DOHH2 (cell line): ENCODE measurements at regions not wholly inside any gene's neighbourhood (a gene's known extent, or its start where the extent isn't known, plus 50 kb on each side); places are given as distances from the start of the nearest gene placed in this dataset.

ENCODE experiments used
- H3F3A ChIP-seq: fragments of 200-600 bp; sonication (generic), shearing (Covaris generic); 2 replicates; pipeline ENCODE4 v1.6.0; 2016; ENCODE audit warnings: antibody characterized with exemption, mild to moderate bottlenecking; ENCODE audit not compliant: control insufficient read depth, insufficient read depth
- H3K27ac ChIP-seq: fragments of 200-600 bp; sonication (generic); 2 replicates; pipeline ENCODE4 v1.5.1; 2014; ENCODE audit warnings: low read depth, mild to moderate bottlenecking, low read length, moderate library complexity
- H3K27me3 ChIP-seq: fragments of 200-600 bp; sonication (generic); 2 replicates; pipeline ENCODE4 v1.6.1; 2014; ENCODE audit warnings: mild to moderate bottlenecking, low read length, mixed read lengths; ENCODE audit not compliant: control insufficient read depth
- H3K36me3 ChIP-seq: fragments of 200-600 bp; sonication (generic); 2 replicates; pipeline ENCODE4 v1.6.1; 2014; ENCODE audit warnings: mild to moderate bottlenecking, low read length, moderate library complexity, mixed read lengths; ENCODE audit not compliant: control insufficient read depth
- H3K4me1 ChIP-seq: fragments of 200-600 bp; sonication (generic); 2 replicates; pipeline ENCODE4 v1.6.1; 2014; ENCODE audit warnings: mild to moderate bottlenecking, low read length, mixed read lengths; ENCODE audit not compliant: control insufficient read depth
- H3K4me2 ChIP-seq: fragments of 200-600 bp; sonication (generic); 2 replicates; pipeline ENCODE4 v1.6.0; 2014; ENCODE audit warnings: mild to moderate bottlenecking, low read length, moderate library complexity
- H3K4me3 ChIP-seq: fragments of 200-600 bp; sonication (generic); 2 replicates; pipeline ENCODE4 v1.5.1; 2014; ENCODE audit warnings: mild to moderate bottlenecking, low read length, mixed read lengths
- H3K79me2 ChIP-seq: fragments of 200-600 bp; sonication (generic); 2 replicates; pipeline ENCODE4 v1.6.1; 2014; ENCODE audit warnings: mild to moderate bottlenecking, low read length, mixed read lengths; ENCODE audit not compliant: control insufficient read depth
- H3K9me2 ChIP-seq: fragments of 200-600 bp; sonication (generic); replicated peaks from 2 replicates; pipeline ENCODE4 v1.6.1; 2014; ENCODE audit warnings: mild to moderate bottlenecking, low read length, mixed read lengths; ENCODE audit not compliant: control insufficient read depth
- H3K9me3 ChIP-seq: fragments of 200-600 bp; sonication (generic); 2 replicates; pipeline ENCODE4 v1.6.1; 2014; ENCODE audit warnings: antibody characterized with exemption, low read length, mixed read lengths; ENCODE audit not compliant: control insufficient read depth, insufficient read depth
- H4K20me1 ChIP-seq: fragments of 200-600 bp; sonication (generic); 2 replicates; pipeline ENCODE4 v1.6.0; 2014; ENCODE audit warnings: low read depth, mild to moderate bottlenecking, antibody characterized with exemption, low read length, moderate library complexity; ENCODE audit not compliant: control insufficient read depth, insufficient read depth
- EZH2phosphoT487 ChIP-seq: fragments of 200-600 bp; sonication (generic); IDR thresholded peaks from 2 replicates; pipeline ENCODE4 v1.6.1; 2017; ENCODE audit warnings: borderline replicate concordance, mild to moderate bottlenecking, antibody characterized with exemption, low read length, moderate library complexity, mixed read lengths
- TF ChIP-seq, protein P1 (sequence below): fragments of 200-600 bp; sonication (generic); IDR thresholded peaks from one replicate; pipeline ENCODE4 v1.5.1; 2014; ENCODE audit warnings: antibody characterized with exemption, mild to moderate bottlenecking, low read depth, low read length; ENCODE audit not compliant: poor library complexity, severe bottlenecking

DNA sequence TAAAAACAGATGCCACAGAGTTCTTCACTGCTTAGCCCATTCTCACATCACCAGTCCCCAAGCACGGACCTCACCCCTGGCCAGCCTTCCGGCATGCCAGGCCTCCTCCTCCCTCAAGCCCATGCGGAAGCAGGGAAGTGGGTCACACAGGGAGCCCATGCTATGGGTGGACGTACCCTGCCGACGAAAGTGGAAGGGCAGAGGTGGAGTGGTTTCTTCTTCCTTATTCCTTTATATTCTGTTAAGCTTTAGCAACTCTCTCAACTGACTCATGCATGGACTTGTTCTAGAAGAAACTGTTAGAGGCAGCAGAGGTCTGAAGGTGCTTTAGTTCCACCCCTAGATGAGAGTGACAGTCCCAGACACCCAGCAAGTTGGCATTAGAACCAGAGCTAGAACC, 118.6 kb downstream of the LY86 start:
- no peaks in the 10 kb centered on the region for H3F3A ChIP-seq
- no peaks in the 10 kb centered on the region for H3K79me2 ChIP-seq
- H3K4me3 ChIP-seq: no peak overlapping the region
- TF ChIP-seq, protein P1, sequence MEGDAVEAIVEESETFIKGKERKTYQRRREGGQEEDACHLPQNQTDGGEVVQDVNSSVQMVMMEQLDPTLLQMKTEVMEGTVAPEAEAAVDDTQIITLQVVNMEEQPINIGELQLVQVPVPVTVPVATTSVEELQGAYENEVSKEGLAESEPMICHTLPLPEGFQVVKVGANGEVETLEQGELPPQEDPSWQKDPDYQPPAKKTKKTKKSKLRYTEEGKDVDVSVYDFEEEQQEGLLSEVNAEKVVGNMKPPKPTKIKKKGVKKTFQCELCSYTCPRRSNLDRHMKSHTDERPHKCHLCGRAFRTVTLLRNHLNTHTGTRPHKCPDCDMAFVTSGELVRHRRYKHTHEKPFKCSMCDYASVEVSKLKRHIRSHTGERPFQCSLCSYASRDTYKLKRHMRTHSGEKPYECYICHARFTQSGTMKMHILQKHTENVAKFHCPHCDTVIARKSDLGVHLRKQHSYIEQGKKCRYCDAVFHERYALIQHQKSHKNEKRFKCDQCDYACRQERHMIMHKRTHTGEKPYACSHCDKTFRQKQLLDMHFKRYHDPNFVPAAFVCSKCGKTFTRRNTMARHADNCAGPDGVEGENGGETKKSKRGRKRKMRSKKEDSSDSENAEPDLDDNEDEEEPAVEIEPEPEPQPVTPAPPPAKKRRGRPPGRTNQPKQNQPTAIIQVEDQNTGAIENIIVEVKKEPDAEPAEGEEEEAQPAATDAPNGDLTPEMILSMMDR: no peak
- no peak for TF ChIP-seq EZH2phosphoT487
- no peaks in the 10 kb centered on the region for H3K36me3 ChIP-seq
- H4K20me1 ChIP-seq: no peaks in the 10 kb centered on the region
- H3K9me3 ChIP-seq: no peaks in the 10 kb centered on the region
- no peak overlapping the region for H3K4me2 ChIP-seq
- peaks cover 10% of the 10 kb centered on the region for H3K4me1 ChIP-seq
- H3K27me3 ChIP-seq: peaks cover 42% of the 10 kb centered on the region
- H3K27ac ChIP-seq: no peak overlapping the region
- H3K9me2 ChIP-seq: no peaks in the 10 kb centered on the region

DNA sequence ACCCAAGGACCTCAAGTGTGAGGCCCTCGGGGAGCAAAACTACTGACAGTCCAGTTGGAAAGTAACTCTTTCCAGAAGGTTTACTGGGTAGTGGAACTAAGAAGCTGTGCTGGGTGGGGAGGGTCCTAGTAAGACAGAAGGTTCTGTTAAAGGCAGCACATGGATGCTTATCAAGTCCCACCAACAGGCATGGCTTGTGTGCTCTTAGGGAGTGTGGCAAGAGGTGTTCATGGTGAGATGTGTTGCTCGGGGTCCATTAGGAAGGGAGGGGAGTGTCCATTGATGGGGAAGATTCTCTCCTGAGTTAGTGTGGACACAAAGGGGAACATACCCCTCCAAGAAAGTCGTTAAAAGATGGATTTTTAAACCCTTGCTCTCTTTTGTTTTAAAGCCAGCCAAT, 120.6 kb downstream of the LY86 start:
- Histone ChIP-seq H3K27ac (no peak overlapping the region), H3K9me3 (no peaks in the 10 kb centered on the region), H3K9me2 (no peaks in the 10 kb centered on the region), H4K20me1 (no peaks in the 10 kb centered on the region), H3K4me1 (peaks cover 24% of the 10 kb centered on the region), H3F3A (no peaks in the 10 kb centered on the region), H3K4me3 (no peak overlapping the region), H3K79me2 (no peaks in the 10 kb centered on the region), H3K4me2 (no peak overlapping the region), H3K36me3 (no peaks in the 10 kb centered on the region), H3K27me3 (peaks cover 47% of the 10 kb centered on the region)
- TF ChIP-seq, protein P1: no peak
- no peak for TF ChIP-seq EZH2phosphoT487

DNA sequence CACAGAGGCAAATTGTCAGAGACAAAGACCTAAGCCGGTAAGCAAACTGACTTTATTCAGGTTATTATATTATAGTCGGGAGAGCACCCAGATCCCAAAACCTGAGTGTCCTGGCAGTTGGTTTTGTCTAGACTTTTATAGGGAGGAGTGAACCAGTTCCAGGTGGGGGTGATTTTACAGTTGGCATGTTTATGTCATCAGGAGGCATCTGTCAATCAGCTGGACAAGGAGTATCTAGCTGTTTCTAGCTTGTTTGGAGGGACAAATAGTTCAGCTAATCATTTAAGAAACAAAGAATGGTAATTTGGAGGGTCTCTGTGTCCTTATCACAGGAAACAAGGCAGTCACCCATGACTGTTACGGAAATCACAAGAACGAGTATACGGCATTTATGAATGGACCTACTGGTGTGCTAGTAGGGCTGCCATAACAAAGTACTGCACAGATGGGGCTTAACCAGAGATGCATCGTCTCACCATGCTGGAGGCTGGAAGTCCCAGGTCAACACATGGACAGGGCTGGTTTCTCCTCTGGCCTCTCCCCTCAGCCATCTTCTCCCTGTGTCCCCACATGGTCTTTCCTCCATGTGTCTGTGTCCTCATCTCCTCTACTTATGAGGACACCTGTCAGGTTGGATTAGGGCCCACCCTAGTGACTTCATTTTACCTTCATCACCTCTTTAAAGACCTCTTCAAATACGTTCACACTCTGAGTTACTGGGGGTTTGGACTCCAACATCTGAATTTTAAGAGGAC, 122.7 kb downstream of the LY86 start:
- Histone ChIP-seq H3K4me3 (peak overlapping the region; percentile 41), H3K9me2 (no peaks in the 10 kb centered on the region), H3K27me3 (peaks cover 41% of the 10 kb centered on the region), H3K36me3 (no peaks in the 10 kb centered on the region), H3K4me2 (peak overlapping the region; percentile 55), H3K9me3 (no peaks in the 10 kb centered on the region), H3K79me2 (no peaks in the 10 kb centered on the region), H4K20me1 (no peaks in the 10 kb centered on the region), H3K27ac (no peak overlapping the region), H3K4me1 (peaks cover 24% of the 10 kb centered on the region), H3F3A (no peaks in the 10 kb centered on the region)
- TF ChIP-seq EZH2phosphoT487: no peak
- TF ChIP-seq, protein P1: no peak
